H1 (cell line): ENCODE measurements at regions not wholly inside any gene's neighbourhood (a gene's known extent, or its start where the extent isn't known, plus 50 kb on each side); places are given as distances from the start of the nearest gene placed in this dataset.
"Not testable (repeated sequence)": the region's sequence is repeated elsewhere in the genome, so short reads cannot be mapped to it uniquely, and the experiment has no call there.

Experiments
- CTCF ChIA-PET: fragments of 300-600 bp; sonication (Branson Sonifier 250); formaldehyde crosslinking; loops from one replicate; lab custom pipeline; 2021; ENCODE audit not compliant: partially characterized antibody; lab: Charles Lee
- POLR2A ChIA-PET: fragments of 300-600 bp; sonication (Branson Sonifier 250); formaldehyde crosslinking; loops from one replicate; lab custom pipeline; 2021; ENCODE audit warnings: inconsistent platforms; ENCODE audit not compliant: partially characterized antibody; lab: Charles Lee
- DNase-seq, 2 experiments: peaks; one replicate each; pipeline versions ENCODE4 v3.0.0 to v3.0.0-alpha.2; 2010 to 2022; ENCODE audit warnings: low spot score in 2 of 2, low read depth in 1 of 2, mixed read lengths in 1 of 2
- FAIRE-seq: peaks from 2 replicates; lab custom pipeline; 2011; peaks lifted over from hg19 to GRCh38; lab: Jason Lieb, UNC
- H2AFZ ChIP-seq: 2 replicates; pipeline ENCODE4 v1.8.1; 2012; ENCODE audit warnings: low read length, inconsistent platforms
- H2AK5ac ChIP-seq: 2 replicates; pipeline ENCODE4 v1.6.1; 2013; ENCODE audit warnings: low read depth, low read length
- H2BK120ac ChIP-seq: replicated peaks from 2 replicates; pipeline ENCODE3; 2013; ENCODE audit warnings: low read depth, low read length, inconsistent platforms
- H2BK12ac ChIP-seq: 2 replicates; pipeline ENCODE4 v1.6.1; 2013; ENCODE audit warnings: low read depth, low read length
- H2BK15ac ChIP-seq: 2 replicates; pipeline ENCODE4 v1.6.1; 2013; ENCODE audit warnings: low read length
- H2BK20ac ChIP-seq: 2 replicates; pipeline ENCODE4 v1.6.1; 2013; ENCODE audit warnings: low read length
- H2BK5ac ChIP-seq: 2 replicates; pipeline ENCODE4 v1.6.1; 2013; ENCODE audit warnings: low read depth, low read length
- H3K14ac ChIP-seq: 2 replicates; pipeline ENCODE4 v1.6.1; 2013; ENCODE audit warnings: inconsistent platforms; ENCODE audit not compliant: insufficient read length
- H3K18ac ChIP-seq: 2 replicates; pipeline ENCODE4 v1.6.1; 2013; ENCODE audit warnings: low read length; ENCODE audit errors: extremely low read depth
- H3K23ac ChIP-seq: 2 replicates; pipeline ENCODE4 v1.6.1; 2013; ENCODE audit warnings: inconsistent platforms; ENCODE audit not compliant: insufficient read length
- H3K23me2 ChIP-seq: 2 replicates; pipeline ENCODE4 v1.6.1; 2013; ENCODE audit warnings: low read depth, low read length
- H3K27ac ChIP-seq: 2 replicates; pipeline ENCODE4 v1.6.1; 2011; ENCODE audit warnings: low read depth, low read length, inconsistent platforms
- H3K27me3 ChIP-seq, 4 experiments: replicated peaks in 1 of 4; 1 replicate in 1 of 4; 2 replicates in 3 of 4; pipeline versions ENCODE4 v1.6.1 to v1.8.1; 2011 to 2013; ENCODE audit warnings: low read length in 3 of 4, mild to moderate bottlenecking in 3 of 4, inconsistent platforms in 2 of 4, mixed read lengths in 2 of 4, moderate library complexity in 1 of 4; ENCODE audit not compliant: control insufficient read depth in 3 of 4, insufficient read depth in 3 of 4; ENCODE audit errors: extremely low read depth in 1 of 4
- H3K36me3 ChIP-seq, 4 experiments: 2 replicates each; pipeline versions ENCODE4 v1.6.1 to v1.8.1; 2011 to 2013; ENCODE audit warnings: mild to moderate bottlenecking in 4 of 4, low read length in 3 of 4, moderate library complexity in 2 of 4, control low read depth in 1 of 4, inconsistent platforms in 1 of 4; ENCODE audit not compliant: insufficient read depth in 4 of 4, control insufficient read depth in 2 of 4
- H3K4ac ChIP-seq: replicated peaks from 2 replicates; pipeline ENCODE3; 2013; ENCODE audit warnings: low read length, low read depth, mixed read lengths, inconsistent platforms; ENCODE audit not compliant: insufficient read length
- H3K4me1 ChIP-seq, 4 experiments: replicated peaks in 1 of 4; 1 replicate in 1 of 4; 2 replicates in 3 of 4; pipeline versions ENCODE4 v1.6.1 to v1.8.1; 2011 to 2013; ENCODE audit warnings: low read length in 3 of 4, inconsistent platforms in 2 of 4, mixed read lengths in 1 of 4; ENCODE audit not compliant: insufficient read depth in 4 of 4, control insufficient read depth in 3 of 4
- H3K4me2 ChIP-seq, 2 experiments: 2 replicates each; pipeline versions ENCODE4 v1.6.1 to v1.8.1; 2011 to 2013; ENCODE audit warnings: low read depth in 2 of 2, low read length in 2 of 2, control low read depth in 1 of 2, inconsistent platforms in 1 of 2, mild to moderate bottlenecking in 1 of 2; ENCODE audit not compliant: insufficient read depth in 1 of 2
- H3K4me3 ChIP-seq, 4 experiments: fragments of 200-600, 300-600 bp in 1 of 4; sonication (generic), shearing (Covaris generic), sonication (Bioruptor Twin) in 1 of 4; 2 replicates each; pipeline versions ENCODE4 v1.5.1 to v1.8.1; 2011 to 2016; ENCODE audit warnings: low read length in 4 of 4, low read depth in 3 of 4, control low read depth in 2 of 4, inconsistent platforms in 2 of 4, mild to moderate bottlenecking in 2 of 4, mixed read lengths in 1 of 4, moderate library complexity in 1 of 4; ENCODE audit not compliant: insufficient read depth in 2 of 4; ENCODE audit errors: extremely low read depth in 1 of 4
- H3K56ac ChIP-seq: replicated peaks from 2 replicates; pipeline ENCODE3; 2013; ENCODE audit warnings: low read depth, mild to moderate bottlenecking, mixed read lengths, low read length, inconsistent platforms; ENCODE audit not compliant: insufficient read length
- H3K79me1 ChIP-seq: 2 replicates; pipeline ENCODE4 v1.6.1; 2013; ENCODE audit warnings: low read depth, low read length, control low read depth
- H3K79me2 ChIP-seq, 2 experiments: 2 replicates each; pipeline versions ENCODE4 v1.6.1 to v1.8.1; 2012 to 2013; ENCODE audit warnings: low read length in 2 of 2, mild to moderate bottlenecking in 2 of 2, inconsistent platforms in 1 of 2; ENCODE audit not compliant: insufficient read depth in 2 of 2, control insufficient read depth in 1 of 2
- H3K9ac ChIP-seq, 4 experiments: replicated peaks in 1 of 4; 1 replicate in 1 of 4; 2 replicates in 3 of 4; pipeline versions ENCODE4 v1.6.1 to v1.8.1; 2011 to 2013; ENCODE audit warnings: low read depth in 3 of 4, low read length in 3 of 4, control low read depth in 2 of 4, mild to moderate bottlenecking in 2 of 4, moderate library complexity in 2 of 4, inconsistent platforms in 1 of 4; ENCODE audit errors: extremely low read depth in 1 of 4
- H3K9me3 ChIP-seq, 2 experiments: 2 replicates each; pipeline versions ENCODE4 v1.6.1 to v1.8.1; 2012 to 2013; ENCODE audit warnings: mild to moderate bottlenecking in 2 of 2, moderate library complexity in 2 of 2, control low read depth in 1 of 2, inconsistent platforms in 1 of 2, low read depth in 1 of 2, low read length in 1 of 2, mixed read lengths in 1 of 2; ENCODE audit not compliant: insufficient read depth in 2 of 2
- H4K20me1 ChIP-seq, 2 experiments: replicated peaks in 1 of 2; 2 replicates each; pipeline versions ENCODE3 to v1.8.1; 2011 to 2013; ENCODE audit warnings: inconsistent platforms in 2 of 2, low read length in 2 of 2, mild to moderate bottlenecking in 1 of 2; ENCODE audit not compliant: insufficient read depth in 2 of 2, control insufficient read depth in 1 of 2
- H4K5ac ChIP-seq: 2 replicates; pipeline ENCODE4 v1.6.1; 2013; ENCODE audit warnings: low read length, low read depth, mixed read lengths, inconsistent platforms; ENCODE audit not compliant: insufficient read length
- H4K8ac ChIP-seq: 2 replicates; pipeline ENCODE4 v1.8.0; 2013; ENCODE audit warnings: mild to moderate bottlenecking, moderate library complexity, low read length, inconsistent platforms; ENCODE audit not compliant: insufficient read depth; ENCODE audit errors: extremely low read depth
- H4K91ac ChIP-seq: replicated peaks from 2 replicates; pipeline ENCODE3; 2013; ENCODE audit warnings: low read length, mixed read lengths, inconsistent platforms; ENCODE audit not compliant: insufficient read length
- CHD1 ChIP-seq: IDR thresholded peaks from 2 replicates; pipeline ENCODE4 v1.6.1; 2012; ENCODE audit warnings: low read depth, low read length, improper control_type of control experiment
- CHD2 ChIP-seq: IDR thresholded peaks from 2 replicates; pipeline ENCODE4 v1.6.1; 2012; ENCODE audit warnings: low read length, improper control_type of control experiment
- RAD21 ChIP-seq, 2 experiments: IDR thresholded peaks in 1 of 2; conservative IDR thresholded peaks in 1 of 2; 2 replicates each; pipeline ENCODE4 v1.6.1; 2011; ENCODE audit warnings: low read depth in 2 of 2, low read length in 2 of 2, improper control_type of control experiment in 1 of 2, inconsistent platforms in 1 of 2, mild to moderate bottlenecking in 1 of 2, moderate library complexity in 1 of 2
- whole genome bisulfite sequencing, 2 experiments: shearing (Covaris generic) in 1 of 2; methylation state at CpG; one replicate each; pipeline versions ENCODE4 v1.1.6 to v1.1.7; 2013 to 2015; ENCODE audit warnings: low lambda C conversion rate in 2 of 2, mixed read lengths in 2 of 2, inconsistent platforms in 1 of 2, low coverage in 1 of 2, missing lambda C conversion rate in 1 of 2; ENCODE audit not compliant: insufficient replicate concordance in 2 of 2, insufficient coverage in 1 of 2, insufficient read length in 1 of 2; ENCODE audit errors: extremely low coverage in 1 of 2, missing lambda C conversion rate in 1 of 2; 5-methylcytosine and 5-hydroxymethylcytosine counted together
- TF ChIP-seq, protein P1 (sequence below): IDR thresholded peaks from 2 replicates; pipeline ENCODE4 v1.6.1; 2012; ENCODE audit warnings: inconsistent platforms

DNA sequence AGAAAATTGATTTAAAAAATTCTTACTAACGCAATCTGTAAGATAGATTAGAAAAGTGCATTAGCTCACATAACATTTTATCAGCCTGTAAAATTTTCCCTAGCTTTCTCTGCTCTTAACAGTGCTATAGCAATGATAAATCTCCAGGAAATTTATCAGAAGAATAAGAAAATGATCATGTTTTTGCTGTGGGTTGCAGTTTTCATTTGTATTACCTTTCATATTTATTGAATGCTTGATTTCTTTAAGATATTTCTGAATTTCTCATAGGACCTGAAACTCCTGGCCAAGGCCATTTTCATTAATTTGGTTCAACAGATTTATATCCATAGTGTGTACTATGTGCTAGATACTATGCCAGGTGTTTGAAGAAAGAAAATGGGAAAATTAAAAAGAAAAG lies 130.3 kb upstream of the STARD13 start (continued):
- TF ChIP-seq CHD2: no peak
- TF ChIP-seq CHD1: no peak
- TF ChIP-seq, protein P1, sequence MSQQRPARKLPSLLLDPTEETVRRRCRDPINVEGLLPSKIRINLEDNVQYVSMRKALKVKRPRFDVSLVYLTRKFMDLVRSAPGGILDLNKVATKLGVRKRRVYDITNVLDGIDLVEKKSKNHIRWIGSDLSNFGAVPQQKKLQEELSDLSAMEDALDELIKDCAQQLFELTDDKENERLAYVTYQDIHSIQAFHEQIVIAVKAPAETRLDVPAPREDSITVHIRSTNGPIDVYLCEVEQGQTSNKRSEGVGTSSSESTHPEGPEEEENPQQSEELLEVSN: no peak
- TF ChIP-seq RAD21 (IDR thresholded peaks at IDR 0.05 in 1 of 2, conservative IDR thresholded peaks at IDR 0.05 in 1 of 2; ENCODE audit: low read depth in 2 of 2, low read length in 2 of 2): no peak

DNA sequence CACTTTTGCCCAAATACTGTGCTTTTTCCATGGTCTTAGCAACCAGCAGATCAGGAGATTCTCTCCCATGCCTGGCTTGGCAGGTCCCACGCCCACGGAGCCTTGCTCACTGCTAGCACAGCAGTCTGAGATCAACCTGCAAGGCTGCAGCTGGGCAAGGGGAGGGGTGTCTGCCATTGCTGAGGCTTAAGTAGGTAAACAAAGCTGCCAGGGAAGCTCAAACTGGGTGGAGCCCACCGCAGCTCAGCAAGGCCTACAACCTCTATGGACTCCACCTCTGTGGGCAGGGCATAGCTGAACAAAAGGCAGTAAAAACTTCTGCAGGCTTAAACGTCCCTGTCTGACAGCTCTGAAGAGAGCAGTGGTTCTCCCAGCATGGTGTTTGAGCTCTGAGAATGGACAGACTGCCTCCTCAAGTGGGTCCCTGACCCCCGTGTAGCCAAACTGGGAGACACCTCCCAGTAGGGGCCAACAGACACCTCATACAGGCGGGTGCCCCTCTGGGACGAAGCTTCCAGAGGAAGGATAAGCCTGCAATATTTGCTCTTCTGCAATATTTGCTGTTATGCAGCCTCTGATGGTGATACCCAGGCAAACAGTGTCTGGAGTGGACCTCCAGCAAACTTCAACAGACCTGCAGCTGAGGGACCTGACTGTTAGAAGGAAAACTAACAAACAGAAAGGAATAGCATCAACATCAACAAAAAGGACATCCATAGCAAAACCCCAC lies 132.8 kb upstream of the STARD13 start:
- H4K5ac ChIP-seq, H3K56ac ChIP-seq, H3K9ac ChIP-seq, CTCF ChIA-PET, H3K79me1 ChIP-seq, H3K4me3 ChIP-seq, H3K4ac ChIP-seq, H4K8ac ChIP-seq, H2BK12ac ChIP-seq, H2BK120ac ChIP-seq, H3K4me2 ChIP-seq, H2AK5ac ChIP-seq, H3K23me2 ChIP-seq, H4K91ac ChIP-seq, POLR2A ChIA-PET, H3K18ac ChIP-seq, H3K14ac ChIP-seq, H2BK20ac ChIP-seq, H4K20me1 ChIP-seq, DNase-seq, H2BK5ac ChIP-seq, H3K27ac ChIP-seq, H3K27me3 ChIP-seq, H2BK15ac ChIP-seq, H3K4me1 ChIP-seq, H3K9me3 ChIP-seq, H2AFZ ChIP-seq, H3K36me3 ChIP-seq, H3K79me2 ChIP-seq, FAIRE-seq, H3K23ac ChIP-seq: not testable (repeated sequence)
- WGBS, 2 experiments: 94% methylated on average over 7 of the region's 7 CpGs; no CpG with 5 or more reads in 1 of the 2 experiments
